GM23338 (cell line): ENCODE measurements at regions not wholly inside any gene's neighbourhood (a gene's known extent, or its start where the extent isn't known, plus 50 kb on each side); places are given as distances from the start of the nearest gene placed in this dataset.

Experiments used
- CREB1 ChIP-seq: fragments of 250-450 bp; sonication (Bioruptor Pico); IDR thresholded peaks from 2 replicates; pipeline ENCODE4 v1.5.0; 2020; ENCODE audit warnings: low read depth, mild to moderate bottlenecking, moderate library complexity
- EZH2 ChIP-seq: fragments of 200-600 bp; sonication (generic); IDR thresholded peaks from one replicate; pipeline ENCODE4 v1.8.0; 2017; ENCODE audit warnings: antibody characterized with exemption, mild to moderate bottlenecking, low read depth; ENCODE audit not compliant: unreplicated experiment
- EZH2phosphoT487 ChIP-seq: fragments of 200-600 bp; sonication (generic); IDR thresholded peaks from one replicate; pipeline ENCODE4 v1.8.1; 2018; ENCODE audit warnings: antibody characterized with exemption; ENCODE audit not compliant: unreplicated experiment
- JUNB ChIP-seq: IDR thresholded peaks from one replicate; pipeline ENCODE4 v1.6.1; 2016; ENCODE audit warnings: antibody characterized with exemption; ENCODE audit not compliant: unreplicated experiment
- POLR2AphosphoS5 ChIP-seq: IDR thresholded peaks from 2 replicates; pipeline ENCODE4 v1.6.1; 2016; ENCODE audit warnings: antibody characterized with exemption, low read depth
- STAT1 ChIP-seq: IDR thresholded peaks from one replicate; pipeline ENCODE4 v1.6.1; 2016; ENCODE audit warnings: antibody characterized with exemption; ENCODE audit not compliant: unreplicated experiment
- ZNF114 ChIP-seq: fragments of 250-450 bp; sonication (Bioruptor Pico); IDR thresholded peaks from 2 replicates; pipeline ENCODE4 v1.5.0; 2020; ENCODE audit warnings: mild to moderate bottlenecking, moderate library complexity
- TF ChIP-seq, protein P1 (sequence below), 2 experiments: fragments of 200-600 bp in 1 of 2; sonication (generic) in 1 of 2; conservative IDR thresholded peaks; 2 replicates each; pipeline versions ENCODE4 v1.5.1 to v1.6.1; 2016 to 2017; ENCODE audit warnings: antibody characterized with exemption in 2 of 2, low read depth in 2 of 2, mild to moderate bottlenecking in 2 of 2, moderate library complexity in 1 of 2
- TF ChIP-seq, protein P2 (sequence below): IDR thresholded peaks from one replicate; pipeline ENCODE4 v1.6.1; 2018; ENCODE audit warnings: antibody characterized with exemption; ENCODE audit not compliant: unreplicated experiment
- TF ChIP-seq, protein P3 (sequence below): IDR thresholded peaks from 2 replicates; pipeline ENCODE4 v1.6.1; 2016; ENCODE audit warnings: antibody characterized with exemption
- TF ChIP-seq, protein P4 (sequence below): fragments of 250-450 bp; sonication (Bioruptor Pico); IDR thresholded peaks from 2 replicates; pipeline ENCODE4 v1.5.0; 2020; ENCODE audit warnings: mild to moderate bottlenecking, moderate library complexity

DNA sequence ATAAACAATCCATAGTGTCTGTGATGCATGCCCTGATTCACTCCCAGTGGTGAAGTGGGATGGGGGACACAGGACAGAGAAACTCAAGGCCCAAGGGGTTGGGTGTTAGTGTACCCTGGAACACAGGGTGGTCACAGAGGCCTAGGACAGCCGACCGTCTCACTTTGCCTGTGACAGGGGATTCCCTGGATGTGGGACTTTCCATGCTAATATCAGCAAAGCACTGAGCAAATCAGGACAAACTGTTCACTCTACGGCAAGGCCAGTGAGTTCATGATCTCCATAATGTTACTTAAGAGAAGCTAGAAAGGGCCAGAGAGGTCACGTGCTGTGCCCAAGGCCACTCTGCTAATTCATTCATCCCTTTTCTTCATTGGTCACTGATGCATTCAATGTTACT lies 158.7 kb upstream of the RBPJ start:
- TF ChIP-seq, protein P1, sequence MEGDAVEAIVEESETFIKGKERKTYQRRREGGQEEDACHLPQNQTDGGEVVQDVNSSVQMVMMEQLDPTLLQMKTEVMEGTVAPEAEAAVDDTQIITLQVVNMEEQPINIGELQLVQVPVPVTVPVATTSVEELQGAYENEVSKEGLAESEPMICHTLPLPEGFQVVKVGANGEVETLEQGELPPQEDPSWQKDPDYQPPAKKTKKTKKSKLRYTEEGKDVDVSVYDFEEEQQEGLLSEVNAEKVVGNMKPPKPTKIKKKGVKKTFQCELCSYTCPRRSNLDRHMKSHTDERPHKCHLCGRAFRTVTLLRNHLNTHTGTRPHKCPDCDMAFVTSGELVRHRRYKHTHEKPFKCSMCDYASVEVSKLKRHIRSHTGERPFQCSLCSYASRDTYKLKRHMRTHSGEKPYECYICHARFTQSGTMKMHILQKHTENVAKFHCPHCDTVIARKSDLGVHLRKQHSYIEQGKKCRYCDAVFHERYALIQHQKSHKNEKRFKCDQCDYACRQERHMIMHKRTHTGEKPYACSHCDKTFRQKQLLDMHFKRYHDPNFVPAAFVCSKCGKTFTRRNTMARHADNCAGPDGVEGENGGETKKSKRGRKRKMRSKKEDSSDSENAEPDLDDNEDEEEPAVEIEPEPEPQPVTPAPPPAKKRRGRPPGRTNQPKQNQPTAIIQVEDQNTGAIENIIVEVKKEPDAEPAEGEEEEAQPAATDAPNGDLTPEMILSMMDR (conservative IDR thresholded peaks at IDR 0.05; ENCODE audit: low read depth in 2 of 2) = no peak
- TF ChIP-seq EZH2 (no peak), POLR2AphosphoS5 (no peak), CREB1 (CRISPR knock-in tag) (no peak), STAT1 (no peak), JUNB (no peak), EZH2phosphoT487 (no peak), ZNF114 (CRISPR knock-in tag) (no peak)
- TF ChIP-seq, protein P2, sequence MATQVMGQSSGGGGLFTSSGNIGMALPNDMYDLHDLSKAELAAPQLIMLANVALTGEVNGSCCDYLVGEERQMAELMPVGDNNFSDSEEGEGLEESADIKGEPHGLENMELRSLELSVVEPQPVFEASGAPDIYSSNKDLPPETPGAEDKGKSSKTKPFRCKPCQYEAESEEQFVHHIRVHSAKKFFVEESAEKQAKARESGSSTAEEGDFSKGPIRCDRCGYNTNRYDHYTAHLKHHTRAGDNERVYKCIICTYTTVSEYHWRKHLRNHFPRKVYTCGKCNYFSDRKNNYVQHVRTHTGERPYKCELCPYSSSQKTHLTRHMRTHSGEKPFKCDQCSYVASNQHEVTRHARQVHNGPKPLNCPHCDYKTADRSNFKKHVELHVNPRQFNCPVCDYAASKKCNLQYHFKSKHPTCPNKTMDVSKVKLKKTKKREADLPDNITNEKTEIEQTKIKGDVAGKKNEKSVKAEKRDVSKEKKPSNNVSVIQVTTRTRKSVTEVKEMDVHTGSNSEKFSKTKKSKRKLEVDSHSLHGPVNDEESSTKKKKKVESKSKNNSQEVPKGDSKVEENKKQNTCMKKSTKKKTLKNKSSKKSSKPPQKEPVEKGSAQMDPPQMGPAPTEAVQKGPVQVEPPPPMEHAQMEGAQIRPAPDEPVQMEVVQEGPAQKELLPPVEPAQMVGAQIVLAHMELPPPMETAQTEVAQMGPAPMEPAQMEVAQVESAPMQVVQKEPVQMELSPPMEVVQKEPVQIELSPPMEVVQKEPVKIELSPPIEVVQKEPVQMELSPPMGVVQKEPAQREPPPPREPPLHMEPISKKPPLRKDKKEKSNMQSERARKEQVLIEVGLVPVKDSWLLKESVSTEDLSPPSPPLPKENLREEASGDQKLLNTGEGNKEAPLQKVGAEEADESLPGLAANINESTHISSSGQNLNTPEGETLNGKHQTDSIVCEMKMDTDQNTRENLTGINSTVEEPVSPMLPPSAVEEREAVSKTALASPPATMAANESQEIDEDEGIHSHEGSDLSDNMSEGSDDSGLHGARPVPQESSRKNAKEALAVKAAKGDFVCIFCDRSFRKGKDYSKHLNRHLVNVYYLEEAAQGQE = no peak
- TF ChIP-seq, protein P3, sequence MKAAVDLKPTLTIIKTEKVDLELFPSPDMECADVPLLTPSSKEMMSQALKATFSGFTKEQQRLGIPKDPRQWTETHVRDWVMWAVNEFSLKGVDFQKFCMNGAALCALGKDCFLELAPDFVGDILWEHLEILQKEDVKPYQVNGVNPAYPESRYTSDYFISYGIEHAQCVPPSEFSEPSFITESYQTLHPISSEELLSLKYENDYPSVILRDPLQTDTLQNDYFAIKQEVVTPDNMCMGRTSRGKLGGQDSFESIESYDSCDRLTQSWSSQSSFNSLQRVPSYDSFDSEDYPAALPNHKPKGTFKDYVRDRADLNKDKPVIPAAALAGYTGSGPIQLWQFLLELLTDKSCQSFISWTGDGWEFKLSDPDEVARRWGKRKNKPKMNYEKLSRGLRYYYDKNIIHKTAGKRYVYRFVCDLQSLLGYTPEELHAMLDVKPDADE = no peak
- TF ChIP-seq, protein P4, sequence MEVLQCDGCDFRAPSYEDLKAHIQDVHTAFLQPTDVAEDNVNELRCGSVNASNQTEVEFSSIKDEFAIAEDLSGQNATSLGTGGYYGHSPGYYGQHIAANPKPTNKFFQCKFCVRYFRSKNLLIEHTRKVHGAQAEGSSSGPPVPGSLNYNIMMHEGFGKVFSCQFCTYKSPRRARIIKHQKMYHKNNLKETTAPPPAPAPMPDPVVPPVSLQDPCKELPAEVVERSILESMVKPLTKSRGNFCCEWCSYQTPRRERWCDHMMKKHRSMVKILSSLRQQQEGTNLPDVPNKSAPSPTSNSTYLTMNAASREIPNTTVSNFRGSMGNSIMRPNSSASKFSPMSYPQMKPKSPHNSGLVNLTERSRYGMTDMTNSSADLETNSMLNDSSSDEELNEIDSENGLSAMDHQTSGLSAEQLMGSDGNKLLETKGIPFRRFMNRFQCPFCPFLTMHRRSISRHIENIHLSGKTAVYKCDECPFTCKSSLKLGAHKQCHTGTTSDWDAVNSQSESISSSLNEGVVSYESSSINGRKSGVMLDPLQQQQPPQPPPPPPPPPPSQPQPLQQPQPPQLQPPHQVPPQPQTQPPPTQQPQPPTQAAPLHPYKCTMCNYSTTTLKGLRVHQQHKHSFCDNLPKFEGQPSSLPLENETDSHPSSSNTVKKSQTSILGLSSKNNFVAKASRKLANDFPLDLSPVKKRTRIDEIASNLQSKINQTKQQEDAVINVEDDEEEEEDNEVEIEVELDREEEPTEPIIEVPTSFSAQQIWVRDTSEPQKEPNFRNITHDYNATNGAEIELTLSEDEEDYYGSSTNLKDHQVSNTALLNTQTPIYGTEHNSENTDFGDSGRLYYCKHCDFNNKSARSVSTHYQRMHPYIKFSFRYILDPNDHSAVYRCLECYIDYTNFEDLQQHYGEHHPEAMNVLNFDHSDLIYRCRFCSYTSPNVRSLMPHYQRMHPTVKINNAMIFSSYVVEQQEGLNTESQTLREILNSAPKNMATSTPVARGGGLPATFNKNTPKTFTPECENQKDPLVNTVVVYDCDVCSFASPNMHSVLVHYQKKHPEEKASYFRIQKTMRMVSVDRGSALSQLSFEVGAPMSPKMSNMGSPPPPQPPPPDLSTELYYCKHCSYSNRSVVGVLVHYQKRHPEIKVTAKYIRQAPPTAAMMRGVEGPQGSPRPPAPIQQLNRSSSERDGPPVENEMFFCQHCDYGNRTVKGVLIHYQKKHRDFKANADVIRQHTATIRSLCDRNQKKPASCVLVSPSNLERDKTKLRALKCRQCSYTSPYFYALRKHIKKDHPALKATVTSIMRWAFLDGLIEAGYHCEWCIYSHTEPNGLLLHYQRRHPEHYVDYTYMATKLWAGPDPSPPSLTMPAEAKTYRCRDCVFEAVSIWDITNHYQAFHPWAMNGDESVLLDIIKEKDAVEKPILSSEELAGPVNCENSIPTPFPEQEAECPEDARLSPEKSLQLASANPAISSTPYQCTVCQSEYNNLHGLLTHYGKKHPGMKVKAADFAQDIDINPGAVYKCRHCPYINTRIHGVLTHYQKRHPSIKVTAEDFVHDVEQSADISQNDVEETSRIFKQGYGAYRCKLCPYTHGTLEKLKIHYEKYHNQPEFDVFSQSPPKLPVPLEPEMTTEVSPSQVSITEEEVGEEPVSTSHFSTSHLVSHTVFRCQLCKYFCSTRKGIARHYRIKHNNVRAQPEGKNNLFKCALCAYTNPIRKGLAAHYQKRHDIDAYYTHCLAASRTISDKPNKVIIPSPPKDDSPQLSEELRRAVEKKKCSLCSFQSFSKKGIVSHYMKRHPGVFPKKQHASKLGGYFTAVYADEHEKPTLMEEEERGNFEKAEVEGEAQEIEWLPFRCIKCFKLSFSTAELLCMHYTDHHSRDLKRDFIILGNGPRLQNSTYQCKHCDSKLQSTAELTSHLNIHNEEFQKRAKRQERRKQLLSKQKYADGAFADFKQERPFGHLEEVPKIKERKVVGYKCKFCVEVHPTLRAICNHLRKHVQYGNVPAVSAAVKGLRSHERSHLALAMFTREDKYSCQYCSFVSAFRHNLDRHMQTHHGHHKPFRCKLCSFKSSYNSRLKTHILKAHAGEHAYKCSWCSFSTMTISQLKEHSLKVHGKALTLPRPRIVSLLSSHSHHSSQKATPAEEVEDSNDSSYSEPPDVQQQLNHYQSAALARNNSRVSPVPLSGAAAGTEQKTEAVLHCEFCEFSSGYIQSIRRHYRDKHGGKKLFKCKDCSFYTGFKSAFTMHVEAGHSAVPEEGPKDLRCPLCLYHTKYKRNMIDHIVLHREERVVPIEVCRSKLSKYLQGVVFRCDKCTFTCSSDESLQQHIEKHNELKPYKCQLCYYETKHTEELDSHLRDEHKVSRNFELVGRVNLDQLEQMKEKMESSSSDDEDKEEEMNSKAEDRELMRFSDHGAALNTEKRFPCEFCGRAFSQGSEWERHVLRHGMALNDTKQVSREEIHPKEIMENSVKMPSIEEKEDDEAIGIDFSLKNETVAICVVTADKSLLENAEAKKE = no peak
